HCT116 (cell line): ENCODE measurements at regions not wholly inside any gene's neighbourhood (a gene's known extent, or its start where the extent isn't known, plus 50 kb on each side); places are given as distances from the start of the nearest gene placed in this dataset.

Experiments
- ATAC-seq: fragments of 200-7000 bp; cut with Tn5 transposase; 2 replicates; pipeline ENCODE4 v1.9.1; 2020; ENCODE audit warnings: mild to moderate bottlenecking, moderate library complexity
- BruUV-seq: library from RNA; stranded (reverse); fragments of 400-500 nt; replicated peaks from 2 replicates; lab custom pipeline; 2021; lab: Mats Ljungman, UMichigan
- CTCF ChIA-PET: fragments of 300-600 bp; sonication (Branson Sonifier 250); formaldehyde crosslinking; loops from one replicate; lab custom pipeline; 2021; ENCODE audit warnings: antibody characterized with exemption; lab: Charles Lee
- POLR2A ChIA-PET: fragments of 300-600, 350-600 bp; sonication (Branson Sonifier 250); formaldehyde crosslinking; loops from one replicate; lab custom pipeline; 2021; ENCODE audit warnings: antibody characterized with exemption; lab: Charles Lee
- RAD21 ChIA-PET, 2 experiments: fragments of 300-600 bp; sonication (Branson Sonifier 250); formaldehyde crosslinking; loops; one replicate each; lab custom pipeline; 2023; ENCODE audit warnings: low total read pairs in 2 of 2; ENCODE audit not compliant: uncharacterized antibody in 2 of 2, unreplicated experiment in 2 of 2, low non-redundant PET in 1 of 2; lab: Charles Lee
- DNase-seq: peaks from one replicate; pipeline ENCODE4 v3.0.0-alpha.2; 2010; ENCODE audit warnings: low read depth, low spot score
- H2AFZ ChIP-seq: fragments of 200-600 bp; shearing (Covaris generic), sonication (generic); 2 replicates; pipeline ENCODE4 v1.6.1; 2017; ENCODE audit warnings: low read depth, mixed run types, mixed read lengths, antibody characterized with exemption, low read length; ENCODE audit not compliant: poor library complexity, severe bottlenecking
- H3K27ac ChIP-seq: 2 replicates; pipeline ENCODE4 v1.5.1; 2012; ENCODE audit warnings: low read depth, low read length
- H3K27me3 ChIP-seq: fragments of 200-600 bp; sonication (generic); 2 replicates; pipeline ENCODE4 v1.6.1; 2016; ENCODE audit warnings: mixed run types, low read length, mixed read lengths; ENCODE audit not compliant: insufficient read depth
- H3K36me3 ChIP-seq, 2 experiments: fragments of 200-500 bp in 1 of 2; fragments of 200-600 bp in 1 of 2; sonication (Bioruptor generic) in 1 of 2; sonication (generic) in 1 of 2; 2 replicates each; pipeline versions ENCODE4 v1.5.1 to v1.6.1; 2014 to 2016; ENCODE audit warnings: low read length in 2 of 2, inconsistent platforms in 1 of 2, mixed read lengths in 1 of 2, mixed run types in 1 of 2; ENCODE audit not compliant: insufficient read depth in 2 of 2, control insufficient read depth in 1 of 2
- H3K4me1 ChIP-seq, 2 experiments: fragments of 200-600 bp in 1 of 2; sonication (generic) in 1 of 2; 2 replicates each; pipeline versions ENCODE4 v1.5.1 to v1.6.1; 2012 to 2017; ENCODE audit warnings: low read length in 2 of 2, inconsistent platforms in 1 of 2, mild to moderate bottlenecking in 1 of 2, mixed read lengths in 1 of 2, mixed run types in 1 of 2, moderate library complexity in 1 of 2; ENCODE audit not compliant: insufficient read depth in 2 of 2, control insufficient read depth in 1 of 2
- H3K4me2 ChIP-seq: fragments of 200-600 bp; sonication (generic); 2 replicates; pipeline ENCODE4 v1.6.1; 2017; ENCODE audit warnings: mixed run types, low read length, mixed read lengths
- H3K4me3 ChIP-seq, 2 experiments: fragments of 200-600 bp in 1 of 2; sonication (generic) in 1 of 2; replicated peaks in 1 of 2; 2 replicates each; pipeline ENCODE4 v1.5.1; 2011 to 2016; ENCODE audit warnings: low read length in 2 of 2, control low read depth in 1 of 2, low read depth in 1 of 2, mild to moderate bottlenecking in 1 of 2, mixed read lengths in 1 of 2, mixed run types in 1 of 2
- H3K79me2 ChIP-seq: fragments of 200-600 bp; sonication (generic); 2 replicates; pipeline ENCODE4 v1.6.1; 2017; ENCODE audit warnings: mild to moderate bottlenecking, mixed run types, low read length, moderate library complexity, mixed read lengths; ENCODE audit not compliant: insufficient read depth
- H3K9ac ChIP-seq: fragments of 200-600 bp; sonication (generic); 2 replicates; pipeline ENCODE4 v1.6.1; 2016; ENCODE audit warnings: low read length, mixed read lengths
- H3K9me2 ChIP-seq: fragments of 200-600 bp; sonication (generic), shearing (Covaris generic); 2 replicates; pipeline ENCODE4 v1.6.1; 2017; ENCODE audit warnings: mixed run types, mild to moderate bottlenecking, moderate library complexity; ENCODE audit not compliant: insufficient read depth
- H3K9me3 ChIP-seq, 2 experiments: fragments of 200-500 bp in 1 of 2; fragments of 200-600 bp in 1 of 2; sonication (Bioruptor generic) in 1 of 2; sonication (generic) in 1 of 2; 2 replicates each; pipeline ENCODE4 v1.6.1; 2014 to 2017; ENCODE audit warnings: low read length in 2 of 2, mixed read lengths in 2 of 2, inconsistent platforms in 1 of 2, low read depth in 1 of 2, mild to moderate bottlenecking in 1 of 2, mixed run types in 1 of 2, moderate library complexity in 1 of 2; ENCODE audit not compliant: control insufficient read depth in 1 of 2, insufficient read depth in 1 of 2
- H4K20me1 ChIP-seq: fragments of 200-600 bp; sonication (generic), shearing (Covaris generic); 2 replicates; pipeline ENCODE4 v1.6.1; 2017; ENCODE audit warnings: mixed run types, mild to moderate bottlenecking, moderate library complexity; ENCODE audit not compliant: insufficient read depth
- ATF3 ChIP-seq: IDR thresholded peaks from 2 replicates; pipeline ENCODE4 v1.6.1; 2012
- CBX3 ChIP-seq: IDR thresholded peaks from 2 replicates; pipeline ENCODE4 v1.6.1; 2012; ENCODE audit warnings: low read depth
- CEBPB ChIP-seq: IDR thresholded peaks from 2 replicates; pipeline ENCODE4 v1.6.1; 2012; ENCODE audit warnings: low read depth
- CTCF ChIP-seq, 3 experiments: fragments of 200-600 bp in 1 of 3; sonication (generic) in 1 of 3; IDR thresholded peaks in 2 of 3; conservative IDR thresholded peaks in 1 of 3; 2 replicates each; pipeline ENCODE4 v1.5.1; 2012 to 2017; ENCODE audit warnings: low read depth in 2 of 3, low read length in 2 of 3, antibody characterized with exemption in 1 of 3, borderline replicate concordance in 1 of 3, control low read depth in 1 of 3, mild to moderate bottlenecking in 1 of 3, mixed read lengths in 1 of 3, mixed run types in 1 of 3, moderate library complexity in 1 of 3; ENCODE audit not compliant: insufficient read depth in 1 of 3
- EGR1 ChIP-seq: IDR thresholded peaks from 2 replicates; pipeline ENCODE4 v1.6.1; 2012; ENCODE audit warnings: low read depth
- ELF1 ChIP-seq: IDR thresholded peaks from 2 replicates; pipeline ENCODE4 v1.6.1; 2012; ENCODE audit warnings: low read depth, borderline replicate concordance
- FOSL1 ChIP-seq: IDR thresholded peaks from 2 replicates; pipeline ENCODE4 v1.6.1; 2012; ENCODE audit warnings: low read depth
- JUND ChIP-seq: IDR thresholded peaks from 2 replicates; pipeline ENCODE4 v1.6.1; 2012
- MAX ChIP-seq: IDR thresholded peaks from 2 replicates; pipeline ENCODE4 v1.6.1; 2012
- POLR2AphosphoS5 ChIP-seq: IDR thresholded peaks from 2 replicates; pipeline ENCODE4 v1.6.1; 2011; ENCODE audit warnings: mild to moderate bottlenecking, low read depth, low read length, moderate library complexity
- RAD21 ChIP-seq: IDR thresholded peaks from 2 replicates; pipeline ENCODE4 v1.6.1; 2012; ENCODE audit warnings: low read depth, mild to moderate bottlenecking
- REST ChIP-seq: IDR thresholded peaks from 2 replicates; pipeline ENCODE4 v1.6.1; 2012; ENCODE audit warnings: low read depth
- SIN3A ChIP-seq: IDR thresholded peaks from 2 replicates; pipeline ENCODE4 v1.6.1; 2012; ENCODE audit warnings: low read depth
- SP1 ChIP-seq: IDR thresholded peaks from 2 replicates; pipeline ENCODE4 v1.6.1; 2012; ENCODE audit warnings: low read depth
- SRF ChIP-seq: IDR thresholded peaks from 2 replicates; pipeline ENCODE4 v1.6.1; 2012; ENCODE audit warnings: low read depth
- TCF7L2 ChIP-seq: IDR thresholded peaks from 2 replicates; pipeline ENCODE4 v1.7.0; 2011; ENCODE audit warnings: borderline replicate concordance, inconsistent platforms; ENCODE audit not compliant: insufficient read depth, insufficient read length; ENCODE audit errors: extremely low read depth
- YY1 ChIP-seq: IDR thresholded peaks from 2 replicates; pipeline ENCODE4 v1.6.1; 2011; ENCODE audit warnings: low read length, low read depth, moderate library complexity, mild to moderate bottlenecking; ENCODE audit not compliant: insufficient replicate concordance; ENCODE audit errors: extremely low read depth
- ZBTB33 ChIP-seq: IDR thresholded peaks from 2 replicates; pipeline ENCODE4 v1.6.1; 2011; ENCODE audit warnings: mild to moderate bottlenecking, low read length, moderate library complexity; ENCODE audit not compliant: insufficient replicate concordance; ENCODE audit errors: extremely low read depth
- ZNF274 ChIP-seq: fragments of 200-500 bp; sonication (Bioruptor generic); IDR thresholded peaks from 2 replicates; pipeline ENCODE4 v1.6.1; 2014; ENCODE audit warnings: mild to moderate bottlenecking, low read depth, low read length, inconsistent platforms
- intact Hi-C: fragments of 100-400 bp; cut with micrococcal nuclease; formaldehyde crosslinking; loops from 2 replicates; pipeline ENCODE4 v1.10.0; 2022

GRCh38 chr4:187416216-187416615 lies 579.4 kb upstream of the ZFP42 start:
- BruUV-seq: no TSS peak
- Histone ChIP-seq H3K9ac (no peak overlapping the region), H3K9me3 (no peaks in the 10 kb centered on the region), H4K20me1 (no peaks in the 10 kb centered on the region), H3K36me3 (no peaks in the 10 kb centered on the region), H2AFZ (peak overlapping the region; percentile 13), H3K79me2 (no peaks in the 10 kb centered on the region), H3K4me2 (no peak overlapping the region), H3K4me3 (no peak overlapping the region), H3K27me3 (no peaks in the 10 kb centered on the region), H3K27ac (no peak overlapping the region), H3K4me1 (no peaks in the 10 kb centered on the region), H3K9me2 (no peaks in the 10 kb centered on the region)
- TF ChIP-seq EGR1: no peak
- no peak for TF ChIP-seq SP1
- no peak for TF ChIP-seq FOSL1
- TF ChIP-seq CEBPB: no peak
- no peak for TF ChIP-seq POLR2AphosphoS5
- no peak for TF ChIP-seq ELF1
- TF ChIP-seq CBX3: no peak
- no peak for TF ChIP-seq ZBTB33
- TF ChIP-seq TCF7L2: no peak
- TF ChIP-seq JUND: no peak
- TF ChIP-seq ATF3: no peak
- no peak for TF ChIP-seq ZNF274
- no peak for TF ChIP-seq CTCF (IDR thresholded peaks at IDR 0.05 in 2 of 3, conservative IDR thresholded peaks at IDR 0.05 in 1 of 3; ENCODE audit: borderline replicate concordance in 1 of 3, insufficient read depth in 1 of 3, low read depth in 2 of 3, low read length in 2 of 3)
- TF ChIP-seq MAX: no peak
- no peak for TF ChIP-seq REST
- no peak for TF ChIP-seq SRF
- TF ChIP-seq YY1: no peak
- no peak for TF ChIP-seq RAD21
- TF ChIP-seq SIN3A: no peak
- ChIA-PET RAD21 (no interaction called here), POLR2A (interaction anchor here (0.6 kb wide), 1 partner anchor 692 kb away, joined by 3 read pairs; the partner anchor contains the start of gene FAT1), CTCF (no interaction called here)
- intact Hi-C loops: no loop called here
- ATAC-seq (no peak), DNase-seq (no peak)
